Stromal cell of bone marrow (primary cell): ENCODE measurements at regions not wholly inside any gene's neighbourhood (a gene's known extent, or its start where the extent isn't known, plus 50 kb on each side); places are given as distances from the start of the nearest gene placed in this dataset.
A peak's percentile ranks its signal among the peaks of the same experiment; 100 is the strongest.
"Not testable (repeated sequence)": the region's sequence is repeated elsewhere in the genome, so short reads cannot be mapped to it uniquely, and the experiment has no call there.

Experiments used
- DNase-seq: peaks from one replicate; pipeline ENCODE4 v3.0.0-alpha.2; 2012; ENCODE audit warnings: low read depth

DNA sequence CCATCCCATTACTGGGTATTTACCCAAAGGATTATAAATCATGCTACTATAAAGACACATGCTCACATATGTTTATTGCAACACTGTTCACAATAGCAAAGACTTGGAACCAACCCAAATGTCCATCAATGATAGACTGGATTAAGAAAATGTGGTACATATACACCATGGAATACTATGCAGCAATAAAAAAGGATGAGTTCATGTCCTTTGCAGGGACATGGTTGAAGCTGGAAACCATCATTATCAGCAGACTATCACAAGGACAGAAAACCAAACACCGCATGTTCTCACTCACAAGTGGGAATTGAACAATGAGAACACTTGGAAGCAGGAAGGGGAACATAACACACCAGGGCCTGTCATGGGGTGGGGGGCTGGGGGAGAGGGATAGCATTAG lies 249.6 kb upstream of the RASGRP1 start:
- DNase-seq, result not testable (repeated sequence)

DNA sequence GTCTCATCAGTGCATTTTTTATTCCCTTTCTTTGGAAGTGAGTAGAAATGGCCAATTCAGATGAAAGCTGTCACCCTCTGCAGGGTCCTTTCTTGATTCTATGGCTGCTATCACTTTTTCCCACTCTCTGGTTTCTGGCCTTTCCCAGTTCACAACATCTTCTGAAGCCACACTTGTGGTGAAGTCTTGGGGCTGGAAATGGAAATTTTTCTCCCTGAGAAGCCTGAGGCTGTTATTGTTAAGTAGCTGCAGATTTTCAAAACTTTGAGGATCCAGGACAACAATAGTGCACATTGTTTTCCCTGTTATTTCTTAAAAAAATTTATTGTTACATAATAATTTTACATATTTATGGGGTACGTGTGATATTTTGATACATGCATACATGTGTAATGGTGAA lies 250.3 kb upstream of the RASGRP1 start:
- no peak for DNase-seq

DNA sequence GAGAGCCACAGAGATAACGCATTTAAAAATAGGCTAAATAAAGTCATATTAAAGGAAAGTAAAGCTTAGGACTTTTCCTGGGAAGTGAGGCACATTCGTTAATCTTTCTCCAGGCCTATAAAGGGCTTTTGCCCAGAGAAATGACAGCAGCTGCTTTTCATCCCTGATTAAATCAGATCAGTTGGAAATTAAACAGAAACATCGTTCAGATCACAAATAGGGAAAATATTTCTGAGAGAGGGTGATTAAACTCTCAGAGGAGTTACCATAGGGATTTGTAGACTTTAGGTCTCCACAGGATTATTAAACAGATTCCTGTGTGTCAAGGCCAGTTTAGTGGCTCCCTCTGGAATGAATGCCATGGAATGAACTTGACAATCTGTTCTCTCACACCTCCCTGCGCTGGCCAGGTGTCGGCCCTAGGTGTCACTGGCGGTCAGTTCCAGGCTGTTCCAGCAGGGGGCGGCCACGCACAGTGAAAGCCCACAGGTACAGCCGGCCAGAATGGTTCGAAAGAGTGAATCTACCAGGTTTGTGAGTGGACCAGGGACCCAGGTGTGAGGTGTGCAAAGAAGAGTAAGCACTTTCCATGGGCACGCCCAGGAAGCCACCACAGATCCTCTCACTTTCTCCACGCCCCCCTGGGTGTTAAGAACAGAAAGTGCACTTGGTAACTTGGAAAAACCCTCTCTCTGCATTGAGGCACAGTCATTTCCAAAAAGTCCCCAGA lies 253.0 kb upstream of the RASGRP1 start:
- peak; percentile 17 for DNase-seq

DNA sequence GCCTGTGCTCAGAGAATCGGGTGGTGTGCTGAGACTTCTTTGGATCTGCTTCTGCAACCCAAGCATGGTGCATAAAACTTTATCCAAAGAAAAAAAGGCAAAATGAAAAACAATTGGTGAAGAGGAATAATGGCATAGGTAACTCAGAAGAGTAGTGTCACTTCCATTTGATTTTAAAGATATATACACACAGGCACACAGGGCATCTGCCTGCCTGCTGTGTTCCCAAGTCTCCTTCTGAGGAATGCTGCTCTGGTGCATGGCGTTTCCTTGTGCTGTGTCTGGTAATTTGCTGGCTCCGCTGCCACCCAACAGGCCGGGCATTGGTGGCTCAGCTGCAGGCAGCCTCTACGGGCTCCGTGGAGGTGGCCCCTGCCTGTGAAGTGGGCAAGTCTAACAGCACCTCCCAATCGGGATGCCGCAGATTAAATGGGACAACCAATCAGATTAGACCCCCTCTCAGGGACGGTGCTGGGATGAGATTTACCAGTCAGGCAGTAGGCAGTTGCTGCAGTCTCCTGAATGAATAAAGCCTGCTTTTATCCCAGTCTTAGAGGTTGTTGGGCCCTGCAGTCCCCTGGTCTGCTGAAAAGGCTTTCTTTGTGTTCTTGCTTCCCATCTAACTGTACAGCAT lies 253.7 kb upstream of the RASGRP1 start:
- DNase-seq, result no peak

DNA sequence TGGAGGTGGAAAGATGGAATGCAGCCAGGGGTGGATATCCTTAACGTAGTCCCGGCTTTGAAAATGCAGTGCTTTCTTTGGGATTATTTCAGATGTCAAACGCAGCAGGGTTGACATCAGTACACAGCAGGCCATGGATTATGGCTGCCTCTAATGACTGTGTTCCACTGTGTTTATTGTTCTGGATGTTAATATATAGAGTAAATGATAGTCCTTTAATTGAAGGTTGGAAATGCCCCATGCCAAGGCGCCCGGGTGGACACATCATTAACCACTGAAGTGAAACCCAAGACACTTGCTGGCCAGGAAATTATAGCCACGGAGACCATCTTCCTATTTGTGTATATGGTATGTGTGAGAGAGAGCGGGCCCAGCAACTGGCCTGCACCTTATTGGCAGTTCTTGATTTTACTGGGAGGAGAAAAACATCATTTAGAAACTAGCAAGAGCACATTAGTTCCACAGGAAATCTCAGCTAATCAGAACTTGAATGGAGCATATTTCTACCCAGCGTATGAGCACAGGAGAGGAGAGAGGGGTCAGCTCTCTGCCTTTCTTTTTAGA lies 254.9 kb upstream of the RASGRP1 start:
- no peak for DNase-seq

DNA sequence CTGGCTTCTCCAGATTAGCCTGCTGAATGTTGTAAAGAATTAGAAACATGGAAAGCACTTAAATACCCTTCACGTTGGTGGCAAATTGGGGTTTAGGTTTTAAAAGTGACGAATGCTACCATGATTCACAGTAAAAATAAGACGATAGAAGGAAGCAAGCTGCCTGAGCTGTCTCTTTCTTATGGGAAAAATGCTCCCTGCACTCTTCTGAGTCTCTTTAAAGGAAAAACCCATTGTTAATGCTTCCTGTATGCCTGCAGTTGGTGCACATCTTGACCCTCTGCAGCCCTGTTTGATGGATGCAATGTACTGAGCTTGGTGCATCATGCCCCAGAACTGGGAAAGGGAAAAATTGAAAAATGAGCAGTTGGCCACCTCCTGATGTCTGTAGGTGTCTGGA lies 258.6 kb upstream of the RASGRP1 start:
- DNase-seq, result no peak

DNA sequence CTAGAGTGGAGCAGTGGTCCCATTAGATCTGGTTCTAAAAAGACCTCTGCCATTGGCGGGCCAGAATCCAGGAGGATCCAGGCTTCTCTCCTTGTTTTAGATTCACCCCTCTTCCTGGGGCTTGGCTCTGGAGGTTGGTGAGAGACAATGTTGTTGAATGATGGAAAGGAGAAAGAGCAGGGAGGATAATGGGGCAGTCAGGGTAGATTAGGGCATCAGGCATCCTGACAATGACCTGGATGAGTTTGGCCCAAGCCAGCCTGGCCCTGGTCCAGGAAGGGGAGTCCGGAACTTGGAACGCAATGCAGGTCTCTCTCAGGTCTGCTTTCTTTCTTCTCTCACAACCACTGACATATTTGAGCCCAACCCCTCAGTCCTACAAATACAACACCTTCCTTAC lies 260.1 kb upstream of the RASGRP1 start:
- no peak for DNase-seq

DNA sequence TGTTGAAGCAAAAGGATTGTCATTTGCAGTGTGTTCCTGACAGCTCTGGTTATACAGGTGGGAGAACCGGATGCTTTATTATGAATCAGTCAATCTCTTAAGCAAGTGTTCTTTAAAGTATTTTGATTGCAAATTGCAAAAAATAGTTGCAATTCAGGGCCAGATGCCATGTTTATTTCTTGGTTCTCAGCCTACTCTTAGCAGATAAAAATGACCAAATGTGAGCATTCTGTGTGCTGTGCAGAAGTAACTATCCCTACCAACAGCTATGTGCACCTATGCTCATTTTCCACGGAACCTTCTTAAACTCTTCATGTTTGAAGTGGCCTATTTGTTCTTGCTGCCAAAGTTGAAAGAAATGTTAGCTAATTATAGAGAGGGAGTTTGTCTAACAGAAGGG lies 262.3 kb upstream of the RASGRP1 start:
- DNase-seq, result no peak

DNA sequence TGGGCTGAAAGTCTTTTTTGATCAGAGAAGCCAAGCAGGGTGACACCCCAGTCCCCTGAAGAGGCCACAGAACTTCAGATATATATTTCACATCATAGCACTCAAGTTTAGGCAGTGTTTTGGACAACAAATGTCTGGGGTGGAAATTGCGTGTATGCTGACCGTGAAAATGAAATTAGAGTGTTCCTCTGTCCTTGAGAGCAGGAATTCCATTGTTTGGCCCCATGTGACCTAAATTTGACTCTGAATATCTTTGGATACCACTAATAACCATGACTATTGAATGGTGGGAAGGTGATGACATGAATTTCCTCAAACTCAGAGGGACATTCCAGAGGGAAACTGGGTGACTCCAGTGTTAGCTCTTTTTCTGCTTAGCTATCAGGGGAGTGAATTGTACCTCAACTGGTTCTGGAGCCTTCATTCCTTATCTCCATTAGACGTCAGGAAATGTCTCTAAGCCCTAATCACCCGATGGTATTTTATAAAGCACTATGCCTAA lies 263.5 kb upstream of the RASGRP1 start:
- DNase-seq, result no peak

DNA sequence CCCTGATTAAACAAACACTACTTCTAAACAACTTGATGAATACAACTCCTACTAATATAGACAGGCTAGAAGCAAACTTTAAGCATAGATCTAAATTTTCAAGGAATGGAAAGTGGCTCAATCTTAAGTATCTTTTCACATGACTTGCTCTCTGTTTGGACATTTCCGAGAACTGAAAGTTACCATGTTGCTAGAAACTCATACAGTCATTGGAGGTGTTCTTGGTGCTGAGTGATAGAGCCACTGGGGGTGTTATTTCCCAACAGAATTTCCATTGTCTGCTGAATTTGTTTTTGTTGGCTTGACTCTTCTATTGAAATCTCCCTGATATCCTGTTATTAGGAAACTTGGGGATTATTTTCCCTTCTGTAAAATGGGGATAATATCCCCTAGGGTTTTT lies 264.5 kb upstream of the RASGRP1 start:
- DNase-seq, result no peak

DNA sequence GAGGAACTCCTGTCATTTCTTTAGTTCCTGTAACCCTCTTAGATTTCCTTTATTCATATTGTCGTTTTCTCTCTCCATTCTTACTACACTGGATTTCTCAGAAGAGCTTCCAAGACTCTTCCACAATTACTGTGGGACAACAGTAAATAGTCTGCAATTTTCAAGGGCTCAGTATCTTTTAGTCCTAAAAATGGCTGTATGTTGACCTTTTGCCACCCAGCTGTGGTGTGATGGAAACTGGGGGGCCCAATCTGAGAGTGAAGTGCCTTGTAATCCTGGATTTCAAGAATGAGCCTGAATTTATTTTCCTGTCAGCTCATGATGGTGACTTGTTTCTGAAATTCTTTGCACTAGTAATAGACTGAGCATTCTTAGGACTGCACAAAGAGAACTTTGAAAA lies 277.6 kb upstream of the RASGRP1 start:
- no peak for DNase-seq

DNA sequence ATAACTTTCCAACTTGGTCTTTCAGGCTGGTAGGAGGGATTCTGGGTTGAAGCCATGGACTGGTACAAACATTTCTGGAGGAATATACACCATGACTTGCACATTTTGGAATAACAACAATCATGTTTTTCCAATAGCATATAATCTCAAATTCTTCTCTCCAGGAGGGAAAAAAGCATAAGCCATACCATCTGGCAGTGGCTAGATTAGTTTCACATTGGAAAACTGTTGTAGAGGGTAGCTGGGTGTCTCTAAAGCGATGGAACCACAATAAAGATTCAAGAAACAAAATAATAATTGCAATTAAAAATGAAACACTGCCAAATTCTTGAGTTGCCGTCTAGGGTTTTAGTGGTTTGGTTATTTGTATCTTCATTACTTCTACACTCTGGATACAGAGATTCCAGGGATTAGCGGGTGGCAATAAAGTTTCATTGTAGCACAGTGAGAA lies 278.5 kb upstream of the RASGRP1 start:
- no peak for DNase-seq

DNA sequence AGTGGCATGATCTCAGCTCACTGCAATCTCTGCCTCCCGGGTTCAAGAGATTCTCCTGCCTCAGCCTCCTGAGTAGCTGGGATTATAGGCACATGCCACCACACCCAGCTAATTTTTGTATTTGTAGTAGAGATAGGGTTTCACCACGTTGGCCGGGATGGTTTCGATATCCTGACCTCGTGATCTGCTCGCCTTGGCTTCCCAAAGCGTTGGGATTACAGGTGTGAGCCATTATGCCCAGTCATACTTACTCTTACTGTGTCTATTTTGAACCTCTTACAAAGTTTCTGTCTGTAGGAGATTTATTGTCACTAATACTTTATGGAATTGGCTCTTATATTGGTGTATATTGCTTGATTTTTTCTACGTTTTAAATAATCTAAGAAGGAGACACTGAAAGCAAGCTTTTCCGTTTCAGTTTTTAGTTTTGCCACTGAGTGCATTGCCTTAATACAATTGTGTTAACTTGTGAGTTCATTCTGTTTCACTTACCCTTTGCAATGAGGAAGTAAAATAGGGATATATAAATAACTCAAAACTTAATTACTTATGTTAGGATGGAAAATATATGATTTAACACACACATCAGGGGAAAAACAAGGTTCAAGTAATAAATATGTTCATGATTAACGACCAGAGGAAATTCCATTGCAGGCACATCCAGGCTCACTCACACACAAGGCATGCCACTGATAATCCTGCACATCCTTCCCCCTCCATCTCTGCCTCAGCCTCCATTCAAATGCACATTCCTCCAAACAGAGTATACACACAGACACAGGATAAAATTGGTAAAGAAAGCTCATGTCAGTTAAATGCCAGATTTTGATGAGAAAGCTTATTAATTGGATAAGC lies 279.3 kb upstream of the RASGRP1 start:
- DNase-seq, result no peak

DNA sequence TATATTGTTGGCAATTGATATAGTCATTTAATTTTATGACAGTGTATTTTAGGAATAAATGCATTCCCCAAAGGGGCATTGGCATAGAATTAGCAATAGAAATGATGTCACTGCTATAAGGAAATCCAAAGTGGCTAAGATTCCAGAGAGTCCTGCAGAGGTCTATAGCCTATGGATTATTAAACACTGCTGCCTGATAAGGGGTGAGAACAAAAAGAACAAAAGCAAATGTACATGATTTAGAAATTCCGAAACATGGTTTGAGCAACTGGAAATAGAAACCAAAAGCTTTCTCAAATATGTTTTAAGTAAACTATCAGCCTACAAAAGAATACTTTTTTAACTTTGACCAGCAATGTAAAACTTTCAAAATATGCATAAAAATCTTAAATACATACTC lies 280.1 kb upstream of the RASGRP1 start:
- DNase-seq, result no peak

DNA sequence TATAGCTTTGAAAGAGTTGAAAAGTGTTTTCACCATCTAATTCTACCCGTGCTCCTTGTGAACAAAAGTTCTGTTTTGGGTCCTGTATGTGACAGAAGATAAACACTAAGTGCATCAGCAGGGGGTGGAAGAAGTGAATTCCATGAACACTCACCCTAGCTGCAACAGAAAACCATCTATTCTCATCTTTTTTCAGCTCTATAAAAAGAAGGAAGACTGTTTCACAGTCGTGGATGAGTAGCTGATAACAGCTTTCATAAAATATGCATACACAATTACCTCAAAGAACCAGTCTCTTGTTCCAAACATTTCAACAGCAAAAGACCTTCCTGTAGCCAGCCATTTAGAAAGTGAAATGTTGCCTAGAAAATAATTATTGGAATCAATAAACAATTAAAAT lies 281.7 kb upstream of the RASGRP1 start:
- no peak for DNase-seq

DNA sequence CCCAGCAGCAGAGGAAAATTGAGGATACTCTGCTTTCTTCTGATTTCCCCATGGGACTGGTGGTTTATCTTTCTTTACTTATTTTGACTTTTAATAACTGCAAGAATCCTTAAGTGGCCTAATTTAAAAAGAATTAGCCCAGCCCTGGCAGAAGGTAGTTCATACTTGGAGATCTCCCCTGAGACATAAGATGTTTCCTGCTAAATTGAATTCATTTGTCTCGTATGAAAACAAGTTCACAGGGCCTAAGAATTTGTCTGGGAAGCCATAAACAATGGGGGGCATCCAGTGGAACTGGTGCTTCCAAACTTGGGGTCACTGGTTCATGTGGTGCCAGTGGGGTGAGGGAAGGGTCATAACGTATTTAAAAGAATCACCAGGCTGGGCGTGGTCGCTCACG lies 283.1 kb upstream of the RASGRP1 start:
- DNase-seq, result no peak

DNA sequence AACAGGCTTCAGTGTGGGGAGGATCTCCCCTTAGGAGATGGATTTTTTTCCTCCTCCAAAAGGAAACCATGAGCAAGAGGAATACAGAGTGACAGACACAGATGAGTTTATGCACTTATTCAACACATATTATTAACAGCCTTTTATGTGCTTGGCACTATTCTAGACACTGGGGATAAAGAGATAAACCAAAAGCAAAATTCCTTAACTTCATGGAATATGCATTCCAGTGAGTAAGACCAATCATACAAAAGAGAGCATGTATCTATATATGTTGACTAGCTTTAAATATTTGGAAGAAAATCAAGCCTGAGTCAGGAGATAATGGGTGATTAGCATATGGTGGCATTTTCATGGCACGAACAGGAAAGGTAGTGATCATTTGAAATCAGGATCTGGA lies 284.4 kb upstream of the RASGRP1 start:
- no peak for DNase-seq

DNA sequence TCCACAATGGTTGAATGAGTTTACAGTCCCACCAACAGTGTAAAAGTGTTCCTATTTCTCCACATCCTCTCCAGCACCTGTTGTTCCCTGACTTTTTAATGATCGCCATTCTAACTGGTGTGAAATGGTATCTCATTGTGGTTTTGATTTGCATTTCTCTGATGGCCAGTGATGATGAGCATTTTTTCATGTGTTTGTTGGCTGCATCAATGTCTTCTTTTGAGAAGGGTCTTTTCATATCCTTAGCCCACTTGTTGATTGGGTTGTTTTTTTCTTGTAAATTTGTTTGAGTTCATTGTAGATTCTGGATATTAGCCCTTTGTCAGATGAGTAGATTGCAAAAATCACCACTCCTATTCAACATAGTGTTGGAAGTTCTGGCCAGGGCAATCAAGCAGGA lies 287.6 kb upstream of the RASGRP1 start:
- DNase-seq, result not testable (repeated sequence)

DNA sequence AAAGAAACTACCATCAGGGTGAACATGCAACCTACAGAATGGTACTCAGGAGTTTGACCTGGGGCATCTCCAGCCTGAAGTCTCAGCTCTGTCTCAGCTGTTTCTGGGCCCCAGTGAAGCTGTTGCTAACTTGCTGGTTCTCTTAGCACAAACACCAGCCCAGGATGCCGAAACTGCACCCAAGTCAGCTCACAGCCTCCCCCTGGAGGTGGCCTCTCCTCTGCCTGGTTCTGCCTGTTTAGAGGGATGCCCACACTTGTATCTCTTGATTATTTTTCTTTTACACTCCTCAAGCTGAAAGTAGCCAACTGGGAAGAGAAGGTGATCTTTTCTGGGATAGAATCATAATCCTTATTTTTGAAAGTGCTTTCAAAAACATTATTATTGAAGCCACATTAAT lies 289.0 kb upstream of the RASGRP1 start:
- no peak for DNase-seq

DNA sequence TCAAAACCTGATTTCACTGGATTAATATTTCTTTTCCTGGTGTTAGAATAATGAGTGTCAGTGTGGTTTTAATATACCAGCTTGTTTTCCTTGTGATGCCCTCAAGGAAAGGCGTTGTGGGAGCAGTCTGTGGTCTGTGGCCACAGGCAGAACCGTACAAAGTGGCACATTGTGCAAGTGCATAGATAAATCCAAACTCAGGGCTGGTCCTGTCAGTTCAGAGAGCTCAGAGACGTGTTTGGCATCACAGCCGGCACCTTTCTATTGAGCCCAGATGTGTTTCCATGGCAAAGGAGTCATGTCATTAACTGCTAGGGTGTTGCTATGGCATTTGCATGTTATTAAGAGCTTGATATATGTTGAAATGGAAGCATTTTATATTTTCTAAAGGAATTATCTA lies 289.9 kb upstream of the RASGRP1 start:
- no peak for DNase-seq

DNA sequence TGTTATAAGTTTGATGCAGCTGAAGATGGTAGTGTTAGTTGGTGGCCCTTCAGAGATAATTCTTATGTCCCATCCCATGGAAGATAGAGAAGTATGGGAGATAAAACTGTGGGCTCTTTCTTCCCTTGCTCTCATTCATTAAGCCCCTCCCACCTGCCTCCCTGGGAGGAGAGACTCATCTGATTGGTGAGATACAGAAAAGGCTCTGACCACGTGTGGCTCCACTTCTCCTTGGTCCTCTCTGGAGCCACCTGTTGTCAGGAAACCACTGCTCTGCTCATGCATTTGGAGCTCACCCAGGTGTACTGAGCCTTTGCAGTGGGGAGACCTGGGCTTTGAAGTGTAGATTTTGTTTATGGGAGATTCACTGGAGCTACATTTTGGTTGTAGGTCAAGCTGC lies 293.2 kb upstream of the RASGRP1 start:
- DNase-seq, result no peak

DNA sequence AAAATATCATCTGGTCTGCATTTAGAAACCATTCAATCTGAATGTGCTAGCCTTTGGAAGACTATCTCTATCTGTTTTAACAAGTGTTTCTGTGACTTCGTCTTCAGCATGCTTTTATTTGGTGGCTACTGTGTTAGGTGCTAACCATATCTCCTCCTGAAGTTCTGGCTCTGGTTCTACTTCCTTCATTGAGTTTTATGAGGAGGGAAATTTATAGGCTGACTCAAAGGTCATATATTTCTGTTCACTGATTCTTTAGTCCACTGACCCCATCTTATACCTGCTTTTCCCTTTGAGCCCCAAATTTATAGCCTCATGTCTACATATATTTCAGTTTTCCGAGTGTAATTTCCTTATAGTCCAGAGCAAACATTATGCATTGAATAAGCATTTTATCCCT lies 295.0 kb upstream of the RASGRP1 start:
- DNase-seq, result no peak

DNA sequence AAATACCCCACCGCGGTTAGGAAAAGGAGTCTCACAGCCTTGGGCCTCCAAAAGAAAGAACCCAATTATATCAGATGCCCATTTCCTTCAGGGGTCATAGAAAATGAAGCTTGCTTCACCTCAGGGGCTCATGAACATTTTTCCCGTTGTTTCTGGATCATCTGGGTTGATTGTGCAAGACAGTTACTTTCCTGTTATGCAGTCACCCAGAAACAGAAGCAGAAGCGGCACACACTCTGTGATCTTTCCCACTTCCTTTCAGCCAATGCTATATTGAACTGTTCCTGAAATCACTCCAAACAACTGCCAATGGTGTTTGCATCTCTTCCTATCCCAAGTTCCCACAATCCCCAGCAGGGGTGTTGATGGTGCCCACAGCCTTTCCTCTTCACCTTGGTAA lies 295.6 kb upstream of the RASGRP1 start:
- DNase-seq, result no peak
